Activated effector memory CD4-positive, alpha-beta T cell treated with anti-CD3 and anti-CD28 coated beads, Interleukin-2, amount 50 U/mL, for 16 hours (primary cell): ENCODE measurements at regions not wholly inside any gene's neighbourhood (a gene's known extent, or its start where the extent isn't known, plus 50 kb on each side); places are given as distances from the start of the nearest gene placed in this dataset.

Experiments used
- DNase-seq: peaks from one replicate; pipeline ENCODE4 v3.0.0-alpha.2; 2020

DNA sequence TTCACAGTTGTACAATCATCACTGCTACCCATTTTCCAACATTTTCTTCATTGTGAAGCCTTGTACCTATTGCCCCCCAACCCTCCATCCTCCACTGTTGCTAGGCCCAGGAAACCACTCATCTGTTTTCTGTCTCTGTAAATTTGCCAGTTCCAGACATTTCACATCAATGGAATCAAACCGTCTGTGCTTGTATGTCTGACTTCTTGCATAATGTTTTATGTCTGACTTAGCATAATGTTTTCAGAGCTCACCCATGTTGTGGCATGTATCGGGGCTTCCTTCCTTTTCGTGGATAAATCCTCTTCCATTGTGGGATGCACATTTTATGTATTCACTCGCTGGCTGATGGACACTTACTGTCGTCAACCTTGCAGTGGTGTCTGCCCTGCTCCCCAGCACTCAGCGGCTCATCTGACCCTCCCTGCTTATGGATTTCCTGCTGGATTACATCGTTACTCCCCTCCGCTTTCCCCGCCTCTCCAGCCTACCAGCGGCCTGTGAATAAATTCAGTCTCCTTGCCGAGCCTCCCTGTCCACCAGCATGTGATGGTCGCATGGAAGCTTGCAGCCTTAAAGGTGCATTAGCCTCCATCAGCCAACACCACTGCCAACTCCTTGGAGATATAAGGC, 727.6 kb upstream of the TMEM132C start:
- no peak for DNase-seq

DNA sequence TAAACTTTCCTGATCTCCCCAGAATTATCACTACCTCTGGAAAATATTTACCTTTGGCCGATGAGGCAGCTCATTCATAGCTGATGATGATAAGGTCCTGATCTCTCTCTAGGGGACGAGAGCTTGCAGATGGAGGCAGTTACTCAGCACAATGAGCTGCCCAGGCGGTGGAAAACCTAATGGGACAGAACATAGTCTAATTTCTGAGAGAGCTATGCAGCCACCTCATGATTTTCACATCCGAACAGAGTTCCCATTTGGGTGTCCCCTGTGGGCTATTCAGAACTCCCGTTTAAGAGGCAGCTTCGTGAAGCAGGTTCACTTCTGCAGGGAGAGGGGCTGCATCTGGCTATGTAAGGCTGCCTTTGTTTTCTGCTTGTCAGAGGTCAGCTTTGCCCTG, 724.6 kb upstream of the TMEM132C start:
- DNase-seq, result no peak

DNA sequence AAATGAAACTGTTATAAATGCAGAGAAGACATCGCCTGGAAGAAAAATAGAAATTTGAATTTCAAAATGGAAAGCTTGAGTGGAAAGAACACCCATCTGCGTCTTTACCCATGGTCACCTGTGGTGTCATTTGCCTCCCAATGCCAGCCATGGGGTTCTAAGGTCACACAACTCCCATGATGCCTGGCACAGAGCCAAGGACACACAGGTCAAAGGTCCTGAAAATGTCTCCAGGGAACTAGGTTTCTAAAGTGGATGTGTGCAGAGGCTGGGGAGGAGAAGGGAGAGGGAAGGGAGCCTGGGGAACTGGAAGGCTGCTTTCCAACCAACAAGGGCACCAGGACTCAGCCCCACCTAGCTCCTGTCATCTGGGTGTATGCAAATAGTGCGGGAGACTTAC, 724.0 kb upstream of the TMEM132C start:
- no peak for DNase-seq

DNA sequence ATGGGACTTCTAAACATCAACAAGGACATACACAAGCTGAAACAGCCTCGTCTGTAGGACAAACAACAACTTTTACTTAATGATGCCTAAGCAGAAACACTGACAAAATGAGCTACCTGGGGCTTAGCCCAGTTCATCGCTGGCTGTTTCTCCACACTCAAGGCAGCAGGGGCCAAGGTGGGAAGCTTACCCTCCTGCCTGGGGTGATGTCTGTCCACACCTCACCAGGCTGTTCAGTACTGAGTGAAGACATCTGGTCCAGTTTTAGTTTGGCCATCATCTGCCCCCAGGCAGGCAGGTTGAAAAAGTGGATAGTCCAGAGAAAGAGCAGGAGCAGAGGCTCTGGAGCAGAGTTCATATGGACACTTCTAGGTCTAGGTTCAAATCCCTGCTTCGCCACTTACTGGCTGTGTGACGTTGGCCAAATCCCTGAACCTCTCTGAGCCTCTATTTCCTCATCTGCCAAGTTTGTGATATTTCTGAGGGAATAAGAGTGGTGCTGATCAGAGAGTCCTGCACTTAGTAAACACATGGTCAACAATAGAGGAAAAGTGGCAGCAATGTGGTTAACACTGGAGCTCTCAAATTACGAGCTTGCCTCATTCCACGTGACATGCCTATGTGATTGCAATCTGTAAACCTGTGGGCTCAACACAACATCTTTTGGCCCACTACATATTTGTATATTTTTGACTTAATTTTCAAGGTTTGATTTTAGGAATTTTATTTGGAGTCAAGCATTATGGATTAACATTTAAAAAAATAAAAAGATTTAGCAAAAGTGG, 720.1 kb upstream of the TMEM132C start:
- DNase-seq, result no peak

DNA sequence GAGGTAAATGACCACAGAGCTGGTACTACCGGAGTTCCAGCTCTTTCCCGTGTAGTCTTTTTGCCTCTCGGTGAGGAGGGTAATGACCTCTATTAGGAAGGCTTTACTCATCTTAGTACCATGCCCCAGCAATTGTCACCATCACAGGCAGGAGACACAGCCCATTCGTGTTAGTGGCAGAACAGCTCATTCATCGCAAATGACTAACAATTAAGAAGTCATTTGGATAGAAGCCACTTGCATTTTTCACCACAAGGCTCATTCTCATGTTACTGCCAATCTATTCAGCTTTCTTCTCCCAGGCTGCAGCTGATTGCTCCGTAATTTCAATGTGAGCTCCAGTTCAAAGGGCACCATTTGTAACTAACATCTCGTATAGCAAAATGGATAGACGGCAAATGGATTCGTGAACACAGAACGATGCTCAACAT, 718.8 kb upstream of the TMEM132C start:
- no peak for DNase-seq

DNA sequence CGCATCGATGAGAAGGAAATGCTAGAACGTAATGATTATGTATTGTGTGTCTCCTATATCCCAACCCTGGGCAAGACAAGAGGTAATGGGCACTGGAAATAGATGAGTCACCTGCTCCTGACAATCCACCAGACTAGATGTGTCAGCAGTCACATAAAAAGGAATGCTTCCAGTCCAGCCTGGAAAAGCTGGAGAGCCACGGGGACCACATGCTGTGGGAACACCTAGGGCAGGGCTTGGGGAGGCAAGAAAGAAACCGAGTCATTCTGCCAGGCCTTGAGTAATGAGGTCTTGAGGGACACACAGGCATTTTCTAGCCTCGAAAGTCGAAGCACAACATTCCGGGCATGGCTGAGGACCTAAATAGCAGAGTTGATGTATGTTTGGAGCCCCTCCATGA, 716.7 kb upstream of the TMEM132C start:
- no peak for DNase-seq

DNA sequence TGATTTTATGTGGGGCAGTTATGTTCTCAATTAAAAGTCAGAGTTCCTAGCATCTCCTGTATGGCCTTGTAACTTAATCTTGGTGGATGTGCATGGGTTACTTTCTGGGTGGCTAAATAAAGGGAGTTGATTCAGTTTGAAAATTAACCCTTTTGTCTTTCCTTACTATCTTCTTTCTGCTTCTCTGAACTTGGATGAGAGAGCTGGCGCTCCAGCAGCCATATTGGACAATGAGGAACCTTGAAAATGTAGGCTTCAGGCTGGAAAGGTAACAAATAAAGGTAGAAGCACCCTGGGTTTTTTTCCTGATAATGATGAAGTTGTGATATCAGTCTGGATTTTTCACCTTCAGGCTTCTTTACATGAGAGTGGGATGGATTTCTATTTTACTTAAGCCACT, 714.1 kb upstream of the TMEM132C start:
- no peak for DNase-seq

DNA sequence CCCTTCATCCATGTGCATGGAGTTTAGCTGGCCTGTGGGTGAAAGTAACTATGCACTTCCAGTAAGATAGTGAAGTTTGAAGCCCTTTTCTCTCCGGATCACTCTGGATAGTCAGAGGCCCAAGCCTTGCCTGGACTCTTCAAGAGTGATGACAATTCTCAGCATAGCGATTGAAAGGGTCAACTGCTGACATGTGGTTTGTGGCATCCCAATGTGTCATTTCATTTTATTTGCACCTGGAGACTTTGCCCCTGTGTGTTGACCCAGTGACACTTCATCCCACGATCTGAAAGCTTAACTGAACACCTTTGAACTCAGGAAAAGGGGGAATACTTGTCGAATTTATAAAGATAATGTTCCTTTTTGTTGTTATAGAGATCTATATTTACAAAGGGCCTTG, 711.9 kb upstream of the TMEM132C start:
- DNase-seq, result no peak

DNA sequence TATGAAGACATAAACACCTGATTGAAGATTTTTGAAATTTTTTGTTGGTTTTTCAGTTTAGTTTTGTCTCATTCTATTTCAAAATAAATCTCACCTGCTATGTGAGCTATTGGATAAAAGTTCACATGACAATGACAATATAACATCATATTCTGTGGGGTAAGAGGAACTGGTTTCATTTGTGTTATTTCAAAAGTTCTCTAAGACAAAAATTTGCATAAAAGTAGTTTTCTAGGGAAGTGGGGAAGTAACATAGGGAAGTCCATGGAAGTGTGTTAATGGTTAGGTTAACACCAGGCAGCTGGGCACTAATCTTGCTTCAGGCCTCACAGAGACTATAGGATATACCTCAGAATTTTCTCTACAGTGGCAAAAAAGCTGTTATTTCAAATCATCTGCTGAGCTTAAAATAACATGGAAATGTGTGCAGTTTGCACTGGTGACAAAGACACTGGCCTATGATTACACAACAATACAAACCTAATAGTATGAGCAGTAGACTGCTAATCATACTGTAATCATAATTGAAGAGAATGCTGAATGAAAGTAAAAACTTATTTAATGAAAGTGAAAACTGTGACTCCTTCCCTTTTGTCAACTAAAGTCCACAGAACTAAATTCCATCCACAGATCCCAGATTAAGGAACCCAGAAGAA, 710.6 kb upstream of the TMEM132C start:
- no peak for DNase-seq

DNA sequence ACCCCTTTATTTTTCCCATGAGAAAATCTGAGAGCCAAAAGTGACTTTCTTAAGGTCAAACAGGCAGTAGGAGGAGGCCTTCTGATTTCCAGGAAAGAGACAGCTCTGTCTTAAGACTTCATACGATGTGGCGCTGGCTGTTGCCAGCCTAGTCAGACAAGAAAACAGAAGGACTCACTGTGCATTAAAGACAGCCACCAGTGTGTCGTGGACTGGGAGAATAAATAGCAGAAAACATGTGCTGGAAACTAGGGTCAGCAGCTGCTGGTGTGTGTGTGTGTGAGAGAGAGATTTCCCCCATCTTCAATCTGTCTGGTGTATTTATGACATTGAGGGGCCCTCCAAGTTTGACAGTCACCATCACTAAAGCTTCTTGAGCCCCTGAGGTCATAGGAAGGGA, 708.6 kb upstream of the TMEM132C start:
- DNase-seq, result no peak

DNA sequence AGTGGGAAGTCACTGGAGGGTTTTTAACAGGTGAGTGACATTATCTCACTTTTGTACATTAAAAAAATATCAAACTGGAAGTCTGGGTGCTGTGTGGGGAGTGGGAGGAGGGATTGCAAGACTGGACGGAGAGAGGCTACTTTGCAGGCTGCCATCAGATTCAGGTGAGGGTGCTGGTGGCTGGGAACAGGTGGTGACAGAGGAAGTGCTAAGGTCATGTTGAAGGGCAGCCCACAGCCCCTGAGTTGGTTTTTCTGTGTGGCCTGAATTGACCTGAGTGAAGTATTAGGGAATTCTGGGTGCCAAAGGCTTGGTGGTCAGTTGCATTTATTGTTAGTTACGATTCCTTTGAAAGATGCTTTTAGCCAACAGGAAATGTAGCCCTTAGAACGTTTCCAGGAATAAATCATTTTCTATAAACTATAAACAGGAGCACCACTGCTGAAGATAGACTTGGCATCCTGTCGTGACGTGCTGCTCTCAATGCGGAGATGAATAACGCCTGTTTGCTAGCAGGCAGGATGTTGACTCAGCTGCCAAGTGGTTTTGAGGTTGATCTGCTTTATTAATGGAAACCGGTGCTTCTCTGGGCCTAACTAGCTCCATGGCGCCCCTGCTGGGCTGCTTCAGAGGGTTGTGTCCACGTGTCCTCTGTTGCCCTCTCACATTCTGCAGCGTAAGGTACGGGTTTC, 707.5 kb upstream of the TMEM132C start:
- peak; percentile 79 for DNase-seq

DNA sequence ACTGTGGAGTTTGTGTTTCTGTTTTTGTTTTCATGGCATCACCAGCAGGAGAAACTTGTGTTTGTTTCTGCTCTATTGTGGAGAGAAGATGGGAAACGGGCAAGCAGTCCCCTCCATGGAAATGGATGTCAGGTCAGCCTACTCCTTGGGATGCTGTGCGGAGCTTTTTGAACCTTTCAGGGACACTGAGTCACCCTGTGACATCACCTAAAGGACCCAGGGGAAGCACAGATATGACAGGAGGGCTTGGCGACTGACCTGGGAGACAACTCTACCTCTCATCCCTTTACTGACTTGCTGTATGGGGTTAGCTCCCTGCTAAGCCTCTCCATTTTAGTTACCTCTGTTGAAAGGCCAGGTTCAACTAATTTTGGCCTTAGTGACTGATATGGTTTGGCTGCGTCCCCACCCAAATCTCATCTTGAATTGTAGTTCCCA, 706.9 kb upstream of the TMEM132C start:
- DNase-seq, result no peak

DNA sequence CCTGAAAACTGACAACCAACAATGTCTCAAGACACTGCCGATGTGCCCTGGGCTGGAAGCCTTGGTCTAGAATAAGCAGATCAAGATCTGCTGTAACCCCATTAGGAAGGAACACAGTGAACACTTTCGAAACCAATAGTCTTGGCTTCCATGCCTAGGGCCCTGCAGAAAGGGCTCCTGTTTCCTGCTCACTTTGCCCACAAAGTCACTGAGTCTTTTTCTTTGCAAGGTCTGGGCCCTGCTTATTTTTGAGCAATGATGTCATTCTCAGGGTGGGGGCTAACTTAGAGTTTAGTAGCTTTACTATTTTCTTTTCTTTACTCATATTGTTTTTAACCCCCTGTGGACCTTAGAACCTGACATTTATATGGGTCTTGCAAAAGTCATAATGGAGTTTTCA, 704.2 kb upstream of the TMEM132C start:
- no peak for DNase-seq

DNA sequence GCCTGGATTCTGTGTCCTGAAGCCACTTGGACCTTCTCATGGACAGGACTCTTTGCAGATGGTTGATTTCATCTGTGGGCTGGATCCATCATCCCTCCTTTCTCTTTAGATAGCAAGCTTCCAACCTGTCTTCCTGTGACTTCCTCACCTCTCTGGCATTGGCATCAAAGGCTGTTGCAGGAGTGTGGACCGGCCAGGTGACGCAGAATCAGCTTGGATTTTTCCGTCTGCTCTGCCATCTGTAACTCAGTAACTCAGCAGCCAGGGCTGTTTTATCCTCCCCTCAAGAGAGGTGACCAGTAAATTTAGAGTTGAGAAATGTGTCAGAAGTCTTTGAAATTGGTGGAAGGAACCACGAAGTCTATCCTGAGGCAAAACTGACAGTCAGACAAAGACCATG, 701.7 kb upstream of the TMEM132C start:
- DNase-seq, result no peak

DNA sequence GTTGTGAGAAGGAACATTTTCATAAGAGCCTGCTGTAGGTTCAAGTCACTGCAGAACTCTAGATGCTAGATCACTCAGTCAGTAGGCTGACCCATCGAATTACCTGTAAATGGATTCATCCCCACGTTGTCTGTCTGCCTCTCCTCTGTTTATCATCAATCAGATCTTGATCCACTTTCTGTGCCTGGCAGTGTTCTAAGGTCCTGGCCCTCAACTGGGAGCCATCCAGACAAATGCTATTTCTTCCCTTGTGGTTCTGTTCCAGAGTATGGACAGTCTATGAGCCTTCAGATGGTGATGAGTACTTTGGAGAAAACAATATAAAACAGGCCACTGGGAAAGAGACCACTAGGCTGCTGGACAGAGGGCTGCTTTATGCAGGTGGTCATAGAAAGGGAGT, 699.4 kb upstream of the TMEM132C start:
- DNase-seq, result no peak

DNA sequence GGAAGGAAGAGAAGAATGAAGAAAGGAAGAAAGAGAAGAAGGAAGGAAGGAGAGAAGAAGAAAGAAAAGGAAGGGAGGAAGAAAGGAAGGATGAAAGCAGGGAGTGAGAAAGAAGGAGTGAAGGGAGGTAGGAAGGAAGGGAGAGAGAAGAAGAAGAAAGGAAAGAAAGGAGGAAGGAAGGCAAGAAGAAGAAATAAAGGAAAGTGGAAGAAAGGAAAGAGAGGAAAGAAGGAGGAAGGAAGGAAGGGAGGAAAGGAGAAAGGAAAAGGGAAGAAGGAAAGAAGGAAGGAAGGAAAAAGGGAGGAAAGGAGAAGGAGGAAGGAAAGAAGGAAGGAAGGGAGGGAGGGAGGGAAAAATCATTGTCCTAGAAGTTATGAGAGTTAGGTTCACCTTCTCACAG, 696.6 kb upstream of the TMEM132C start:
- DNase-seq, result no peak

DNA sequence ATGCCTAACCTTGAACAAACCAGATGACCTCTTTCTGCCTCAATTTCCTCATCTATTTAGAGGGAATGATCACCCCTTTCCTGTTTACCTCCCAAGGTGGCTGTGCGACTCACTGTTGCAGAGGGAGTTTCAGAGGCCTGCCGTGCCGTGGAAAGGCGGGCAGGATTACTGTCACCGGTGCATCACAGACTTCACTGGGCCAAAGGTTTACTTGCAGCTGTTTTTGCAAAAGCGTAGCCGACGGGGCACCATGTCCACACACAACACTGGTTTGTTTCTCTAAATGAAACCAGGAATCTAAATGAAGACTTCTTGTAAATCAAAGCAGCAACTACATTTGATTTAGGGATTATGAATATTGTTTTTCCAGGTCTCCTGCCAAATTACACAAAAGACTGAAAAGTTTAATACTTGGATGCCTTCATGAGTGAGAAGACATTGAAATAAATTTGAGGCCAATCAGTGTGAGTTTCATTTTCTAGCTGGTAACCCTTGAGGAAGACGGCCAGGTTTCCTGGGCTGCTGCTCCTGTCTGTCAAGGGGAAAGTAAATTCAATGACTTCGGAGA, 696.1 kb upstream of the TMEM132C start:
- no peak for DNase-seq

DNA sequence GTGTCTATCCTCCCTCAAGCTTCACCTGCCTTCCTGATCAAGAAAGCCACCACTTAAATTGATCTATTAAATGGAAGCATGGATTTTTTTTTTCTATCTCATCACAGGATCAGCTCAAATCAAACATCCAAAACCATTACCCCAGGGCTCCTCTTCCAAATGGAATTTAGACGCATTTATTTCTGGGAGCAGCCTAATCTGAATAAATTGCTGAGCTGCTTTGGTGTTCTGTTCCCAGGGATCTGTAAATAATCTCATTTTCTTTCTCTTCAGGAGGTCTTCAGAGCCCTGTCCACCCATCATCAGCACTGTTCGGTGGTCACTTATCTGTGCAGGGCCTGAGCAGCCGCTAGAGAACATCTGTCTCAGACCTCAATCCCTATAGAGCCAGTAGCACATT, 695.4 kb upstream of the TMEM132C start:
- DNase-seq, result no peak

DNA sequence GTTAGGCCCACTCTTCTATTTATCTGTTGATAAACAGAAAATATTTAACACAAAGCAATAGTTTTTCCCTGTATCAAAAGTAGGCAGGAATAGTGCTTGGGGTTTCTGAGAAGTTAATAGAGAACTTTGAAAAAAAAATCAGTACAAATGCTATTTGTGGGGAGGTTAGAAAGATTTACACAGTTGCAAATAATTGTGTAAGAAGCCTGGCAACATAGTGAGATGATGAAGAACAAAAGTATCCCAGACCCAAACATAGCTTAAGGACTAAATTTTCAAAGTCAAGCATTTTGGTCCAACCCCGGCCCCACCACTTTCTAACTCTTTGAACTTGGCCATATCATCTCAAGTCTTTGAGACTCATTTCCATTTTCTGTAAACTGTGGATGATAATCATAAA, 687.5 kb upstream of the TMEM132C start:
- no peak for DNase-seq

DNA sequence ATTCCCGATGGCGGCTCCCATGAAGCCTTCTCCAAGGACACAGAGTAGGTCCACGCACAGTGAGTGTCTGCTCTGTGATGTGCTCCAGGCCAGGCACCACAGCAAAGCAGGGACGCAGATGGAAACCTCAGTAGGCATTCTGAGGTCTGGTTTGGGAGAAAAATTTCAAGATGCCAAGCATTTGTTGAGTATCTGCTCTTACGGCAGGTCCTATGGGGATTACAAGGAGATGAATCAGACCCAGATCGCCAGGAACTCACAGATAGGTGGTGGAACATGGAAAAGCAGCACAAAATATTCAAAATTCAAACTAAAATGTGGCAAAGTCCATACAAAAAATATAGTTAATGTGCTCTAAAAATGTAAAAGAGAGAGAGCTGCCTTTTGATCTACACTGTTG, 684.9 kb upstream of the TMEM132C start:
- no peak for DNase-seq

DNA sequence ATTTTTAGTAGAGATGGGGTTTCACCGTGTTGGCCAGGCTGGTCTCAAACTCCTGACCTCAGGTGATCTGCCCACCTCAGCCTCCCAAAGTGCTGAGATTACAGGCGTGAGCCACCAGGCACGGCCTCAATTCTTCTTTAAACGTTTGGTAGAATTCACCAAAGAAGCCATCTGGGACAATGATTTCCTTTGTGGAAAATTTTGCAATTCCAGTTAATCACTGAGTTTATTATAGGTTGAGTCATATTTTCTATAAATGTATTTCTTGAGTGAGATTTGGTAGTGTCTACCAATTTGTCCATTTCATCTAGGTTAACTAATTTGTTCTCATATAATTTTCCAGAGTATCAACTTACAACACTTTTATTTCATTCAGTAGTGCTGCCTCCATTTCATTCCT, 683.9 kb upstream of the TMEM132C start:
- no peak for DNase-seq

DNA sequence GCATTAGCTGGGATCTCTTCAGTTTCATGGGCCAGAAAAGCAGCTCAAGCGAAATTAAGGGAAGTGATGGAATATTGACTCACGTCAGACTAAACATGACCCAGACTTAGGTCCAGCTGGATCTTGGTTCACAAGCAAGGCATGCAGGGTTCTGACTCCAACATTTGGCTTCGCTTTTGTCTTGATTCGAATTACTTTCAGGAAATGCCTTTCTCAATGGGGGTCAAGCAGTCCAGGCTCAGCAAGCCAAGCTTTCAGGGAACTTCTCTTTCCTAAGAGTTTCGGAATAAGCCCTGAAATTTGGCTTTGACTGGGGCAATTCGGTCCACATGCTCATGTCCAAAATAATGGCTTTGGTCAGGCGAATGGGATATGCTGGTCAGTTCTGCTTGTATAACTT, 678.7 kb upstream of the TMEM132C start:
- no peak for DNase-seq

DNA sequence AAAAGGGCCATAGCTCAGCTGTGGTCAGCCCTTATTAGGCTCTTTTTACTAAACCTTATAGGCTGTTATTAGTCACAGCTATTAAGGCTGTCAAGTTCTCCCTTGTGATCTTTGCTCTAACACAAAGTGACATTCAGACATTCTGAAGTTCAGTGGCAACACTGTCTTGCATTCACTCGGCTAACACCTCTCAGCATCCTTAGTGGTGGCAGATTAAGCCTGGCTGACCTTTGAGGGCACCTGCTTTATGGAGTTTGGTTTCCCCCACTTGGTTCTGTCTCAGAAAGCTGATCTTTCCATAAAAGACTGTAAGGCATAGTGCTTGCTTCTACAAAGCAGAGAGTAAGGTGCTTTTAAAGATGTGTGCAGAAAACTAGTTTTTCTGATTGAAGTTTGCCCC, 677.4 kb upstream of the TMEM132C start:
- no peak for DNase-seq
